Neural progenitor cell (in vitro differentiated cells): ENCODE measurements at regions not wholly inside any gene's neighbourhood (a gene's known extent, or its start where the extent isn't known, plus 50 kb on each side); places are given as distances from the start of the nearest gene placed in this dataset.

Experiments used
- EZH2 ChIP-seq: fragments of 200-600 bp; sonication (generic); IDR thresholded peaks from 2 replicates; pipeline ENCODE4 v1.6.1; 2017; ENCODE audit warnings: antibody characterized with exemption, mild to moderate bottlenecking, moderate library complexity
- EZH2phosphoT487 ChIP-seq: fragments of 200-600 bp; sonication (generic); IDR thresholded peaks from 2 replicates; pipeline ENCODE4 v1.6.1; 2017; ENCODE audit warnings: antibody characterized with exemption
- TF ChIP-seq, protein P1 (sequence below): fragments of 200-600 bp; sonication (generic); IDR thresholded peaks from 2 replicates; pipeline ENCODE4 v1.5.1; 2017; ENCODE audit warnings: antibody characterized with exemption, mild to moderate bottlenecking

DNA sequence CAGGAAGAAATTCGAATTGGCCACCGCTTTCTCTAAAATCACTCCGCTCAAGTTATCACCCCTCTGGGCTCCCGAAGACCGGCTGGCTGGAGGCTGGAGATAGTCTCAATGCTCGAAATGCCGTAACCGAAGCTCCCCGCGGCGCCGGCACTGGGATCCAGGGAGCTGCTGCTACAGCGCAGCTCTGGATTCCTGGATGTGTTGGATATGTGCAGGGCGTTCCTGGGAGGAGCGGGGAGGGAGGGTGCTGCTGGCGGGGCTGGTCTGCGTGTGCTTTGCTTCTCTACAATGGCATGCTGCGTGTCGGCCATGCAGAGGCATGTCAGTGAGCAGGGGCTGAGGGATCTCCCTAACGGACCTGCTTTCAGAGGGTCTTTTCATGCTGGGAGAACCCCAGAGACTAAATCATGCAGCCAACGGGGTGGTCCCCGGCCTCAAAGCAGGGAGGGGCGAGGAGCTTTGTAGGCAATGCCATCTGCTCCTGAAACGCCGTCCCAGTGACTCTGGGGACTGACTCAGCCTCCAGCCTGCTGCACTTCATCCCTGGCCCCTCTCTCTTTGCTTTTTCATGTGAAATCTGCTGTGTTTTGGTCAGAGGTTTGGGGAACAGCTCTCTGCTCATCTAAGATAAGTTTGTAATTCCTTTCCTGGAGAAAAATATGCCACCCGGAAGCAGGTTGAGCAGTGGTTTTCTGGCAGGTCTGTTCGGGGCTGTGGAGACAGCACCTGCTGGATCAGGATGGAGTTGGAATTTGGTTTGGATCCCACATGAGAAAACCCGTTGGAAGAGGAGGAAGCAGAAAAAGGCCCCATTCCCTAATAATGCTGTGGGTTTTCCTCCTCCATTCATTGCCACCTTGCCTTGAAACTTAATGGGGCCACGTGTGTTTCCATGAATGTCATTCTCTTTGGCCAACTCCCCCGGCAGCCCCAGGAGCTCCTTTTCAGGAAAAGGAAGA lies 311.4 kb downstream of the SEC14L1 start:
- TF ChIP-seq EZH2 (no peak), EZH2phosphoT487 (no peak)
- TF ChIP-seq, protein P1, sequence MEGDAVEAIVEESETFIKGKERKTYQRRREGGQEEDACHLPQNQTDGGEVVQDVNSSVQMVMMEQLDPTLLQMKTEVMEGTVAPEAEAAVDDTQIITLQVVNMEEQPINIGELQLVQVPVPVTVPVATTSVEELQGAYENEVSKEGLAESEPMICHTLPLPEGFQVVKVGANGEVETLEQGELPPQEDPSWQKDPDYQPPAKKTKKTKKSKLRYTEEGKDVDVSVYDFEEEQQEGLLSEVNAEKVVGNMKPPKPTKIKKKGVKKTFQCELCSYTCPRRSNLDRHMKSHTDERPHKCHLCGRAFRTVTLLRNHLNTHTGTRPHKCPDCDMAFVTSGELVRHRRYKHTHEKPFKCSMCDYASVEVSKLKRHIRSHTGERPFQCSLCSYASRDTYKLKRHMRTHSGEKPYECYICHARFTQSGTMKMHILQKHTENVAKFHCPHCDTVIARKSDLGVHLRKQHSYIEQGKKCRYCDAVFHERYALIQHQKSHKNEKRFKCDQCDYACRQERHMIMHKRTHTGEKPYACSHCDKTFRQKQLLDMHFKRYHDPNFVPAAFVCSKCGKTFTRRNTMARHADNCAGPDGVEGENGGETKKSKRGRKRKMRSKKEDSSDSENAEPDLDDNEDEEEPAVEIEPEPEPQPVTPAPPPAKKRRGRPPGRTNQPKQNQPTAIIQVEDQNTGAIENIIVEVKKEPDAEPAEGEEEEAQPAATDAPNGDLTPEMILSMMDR: no peak
